Stomach (tissue), 4 donors: ENCODE measurements at regions not wholly inside any gene's neighbourhood (a gene's known extent, or its start where the extent isn't known, plus 50 kb on each side); places are given as distances from the start of the nearest gene placed in this dataset.

Experiments
- CTCF ChIP-seq, 7 experiments: fragments of 450-650 bp in 4 of 7; fragments of 200-600 bp in 3 of 7; sonication (generic) in 3 of 7; IDR thresholded peaks; one replicate each; pipeline ENCODE4 v1.5.1; 2016 to 2019; ENCODE audit warnings: antibody characterized with exemption in 7 of 7, control low read depth in 2 of 7, mild to moderate bottlenecking in 1 of 7
- EP300 ChIP-seq: sonication (generic); formaldehyde crosslinking; IDR thresholded peaks from one replicate; pipeline ENCODE4 v1.6.1; 2017; ENCODE audit warnings: antibody characterized with exemption
- POLR2A ChIP-seq, 4 donors: fragments of 450-650 bp; IDR thresholded peaks; one replicate each; pipeline ENCODE4 v1.6.1; 2016; ENCODE audit warnings: antibody characterized with exemption in 4 of 4, control low read depth in 2 of 4, mild to moderate bottlenecking in 1 of 4, moderate library complexity in 1 of 4
- POLR2AphosphoS5 ChIP-seq, 3 donors: sonication (generic); formaldehyde crosslinking; IDR thresholded peaks; one replicate each; pipeline ENCODE4 v1.6.1; 2016; ENCODE audit warnings: antibody characterized with exemption in 3 of 3

- no peak for TF ChIP-seq CTCF (IDR thresholded peaks at IDR 0.05)
- no peak for TF ChIP-seq POLR2A (IDR thresholded peaks at IDR 0.05)
- TF ChIP-seq POLR2AphosphoS5 (IDR thresholded peaks at IDR 0.05) = no peak
- TF ChIP-seq EP300 = no peak
Measured at GRCh38 chr5:82713811-82714210, 363.4 kb downstream of the TMEM167A start.
